ENCODE measurements at regions not wholly inside any gene's neighbourhood (a gene's known extent, or its start where the extent isn't known, plus 50 kb on each side); places are given as distances from the start of the nearest gene placed in this dataset.

GRCh38 chr1:58143972-58144697, 402.4 kb downstream of the OMA1 start:
- no peak for DNase-seq (ENCODE audit: low read depth)

DNA sequence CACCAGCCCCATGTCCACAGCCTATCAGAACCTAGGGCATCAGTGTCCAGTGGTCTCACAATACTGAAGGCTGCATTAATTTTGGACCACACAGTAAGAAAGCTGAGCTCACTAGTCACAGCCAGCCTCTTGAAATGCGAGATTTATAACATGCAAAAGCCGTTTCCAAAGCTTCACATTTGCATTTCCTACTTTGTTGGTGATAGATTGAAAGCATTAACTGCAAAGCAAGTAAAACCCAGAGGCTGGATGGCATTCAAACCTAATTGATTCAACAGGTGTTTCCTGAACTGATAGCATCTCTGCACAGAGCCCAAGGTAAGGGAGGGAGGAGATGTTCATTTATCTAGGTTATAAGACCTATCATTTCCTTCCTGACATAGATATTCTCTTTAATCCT, 410.1 kb downstream of the OMA1 start:
- DNase-seq (ENCODE audit: low read depth): no peak

- no peak for DNase-seq (ENCODE audit: low read depth)
Measured at GRCh38 chr1:58135821-58136321, 410.7 kb downstream of the OMA1 start.

- DNase-seq (ENCODE audit: low read depth): no peak
Measured at GRCh38 chr1:58133562-58133961, 413.0 kb downstream of the OMA1 start.

DNA sequence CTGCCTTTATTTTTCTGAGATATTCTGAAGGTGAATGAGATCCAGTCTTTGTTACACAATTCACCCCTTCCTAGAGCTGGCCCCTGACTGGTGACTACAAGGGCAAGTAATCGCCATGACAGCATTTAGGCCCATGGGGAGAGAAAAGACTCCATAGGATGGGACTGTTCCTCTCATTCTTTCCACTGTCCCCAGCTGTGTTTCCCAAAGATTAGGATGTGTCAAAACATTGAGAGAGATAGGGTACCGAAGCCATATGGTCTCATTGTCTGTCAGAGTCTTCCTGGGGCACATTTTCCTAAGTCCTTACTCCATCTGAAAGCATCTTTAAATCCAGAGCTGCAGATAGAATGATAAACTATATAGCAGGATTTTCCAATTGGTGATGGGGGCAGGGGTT, 423.5 kb downstream of the OMA1 start:
- DNase-seq (ENCODE audit: low read depth): no peak

GRCh38 chr1:58119971-58120370, 426.6 kb downstream of the OMA1 start:
- no peak for DNase-seq (ENCODE audit: low read depth)

- DNase-seq (ENCODE audit: low read depth): no peak
Measured at GRCh38 chr1:58116284-58116683, 430.2 kb downstream of the OMA1 start.

DNA sequence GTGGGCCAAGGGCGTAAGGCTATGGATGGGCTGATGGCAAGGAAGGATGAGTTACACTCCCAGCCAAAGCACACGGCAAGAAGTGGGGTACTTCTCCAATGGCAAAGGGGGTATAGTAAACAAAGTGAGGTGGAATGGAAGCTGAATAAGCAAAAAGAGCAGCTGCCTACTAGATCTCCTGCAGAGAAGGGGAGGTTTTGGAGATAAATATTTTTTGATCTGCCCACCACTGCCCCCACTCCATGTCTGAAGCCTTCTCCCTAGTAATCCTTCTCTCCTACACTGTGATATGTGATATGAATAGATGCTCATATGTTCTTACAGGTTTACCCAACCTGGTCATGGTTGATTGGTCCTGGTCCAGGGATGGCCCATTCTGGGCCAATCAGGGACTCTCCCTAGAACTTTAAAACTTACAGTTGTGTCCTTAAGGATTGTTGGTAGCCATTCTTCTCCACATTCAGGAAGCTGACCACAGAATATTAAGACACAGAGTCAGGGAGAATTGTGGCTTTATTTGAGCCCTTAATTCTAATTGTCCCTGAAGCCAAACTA, 436.8 kb downstream of the OMA1 start:
- DNase-seq (ENCODE audit: low read depth): no peak

GRCh38 chr1:58108783-58109182, 437.7 kb downstream of the OMA1 start:
- DNase-seq (ENCODE audit: low read depth): no peak

DNA sequence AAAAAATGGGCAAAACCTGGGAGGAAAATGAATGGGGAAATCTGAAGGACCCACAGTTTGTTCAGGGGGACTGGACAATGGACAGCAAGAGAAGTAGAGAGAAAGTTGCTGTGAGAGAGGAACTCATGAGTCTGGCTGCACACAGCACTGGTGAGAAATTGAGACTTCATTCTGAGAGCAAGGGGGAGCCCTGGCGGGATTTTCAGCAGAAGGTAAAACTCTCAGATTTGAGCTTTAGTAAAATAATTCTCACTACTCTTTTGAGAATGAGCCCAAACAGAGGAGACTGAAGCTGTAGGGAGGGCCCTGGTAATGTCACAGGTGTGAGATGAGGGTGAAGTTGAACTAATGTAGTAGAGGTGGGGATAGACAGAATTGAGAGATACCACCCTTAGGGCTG, 438.6 kb downstream of the OMA1 start:
- DNase-seq (ENCODE audit: low read depth): no peak

- DNase-seq (ENCODE audit: low read depth): no peak
Measured at GRCh38 chr1:58104960-58105359, 441.6 kb downstream of the OMA1 start.

DNA sequence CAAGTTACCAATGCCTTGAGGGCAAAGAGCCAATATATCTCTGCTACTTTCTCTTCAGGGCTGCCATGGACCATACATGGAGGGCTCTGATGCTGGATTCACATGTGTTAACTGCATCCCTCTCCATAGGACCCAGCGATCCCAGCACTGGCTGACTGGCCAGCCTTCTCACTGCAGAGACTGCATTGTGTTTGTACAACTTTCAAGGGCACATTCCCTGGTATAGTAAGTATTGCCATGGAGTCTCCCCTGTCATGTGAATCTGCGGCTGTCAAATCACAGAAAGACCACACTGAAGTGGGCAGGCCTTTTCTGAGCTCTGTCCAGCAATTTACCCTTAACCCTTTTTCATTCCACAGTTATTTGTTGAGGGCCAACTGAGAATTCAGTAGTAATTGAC, 449.8 kb downstream of the OMA1 start:
- DNase-seq (ENCODE audit: low read depth): no peak

- DNase-seq (ENCODE audit: low read depth): no peak
Measured at GRCh38 chr1:58095183-58095582, 451.3 kb downstream of the OMA1 start.

GRCh38 chr1:58094221-58094620, 452.3 kb downstream of the OMA1 start:
- DNase-seq (ENCODE audit: low read depth): no peak

- DNase-seq (ENCODE audit: low read depth): no peak
Measured at GRCh38 chr1:58090640-58091039, 455.9 kb downstream of the OMA1 start.

GRCh38 chr1:58089898-58090534, 456.5 kb downstream of the OMA1 start:
- no peak for DNase-seq (ENCODE audit: low read depth)

- no peak for DNase-seq (ENCODE audit: low read depth)
Measured at GRCh38 chr1:58084266-58084665, 462.3 kb downstream of the OMA1 start.

DNA sequence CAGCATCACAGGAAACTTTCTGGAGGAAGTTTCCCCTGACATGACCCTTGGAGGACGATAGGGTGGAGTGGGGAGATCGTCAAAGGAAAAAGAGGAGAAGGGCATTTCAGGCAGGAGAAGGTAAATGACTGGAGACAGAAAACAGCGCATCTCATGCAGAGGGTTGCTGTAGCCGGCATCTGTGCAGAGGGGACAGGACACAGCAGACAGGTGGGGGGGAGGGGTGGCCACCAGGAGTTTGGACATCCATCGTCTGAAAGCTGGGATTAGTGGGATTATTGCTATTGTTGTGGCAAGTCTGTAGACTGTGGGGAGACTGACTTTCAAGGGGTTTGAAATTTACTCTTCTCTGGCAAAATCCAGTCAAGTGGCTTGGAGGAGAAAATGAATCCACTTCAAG, 463.9 kb downstream of the OMA1 start:
- DNase-seq (ENCODE audit: low read depth): no peak

DNA sequence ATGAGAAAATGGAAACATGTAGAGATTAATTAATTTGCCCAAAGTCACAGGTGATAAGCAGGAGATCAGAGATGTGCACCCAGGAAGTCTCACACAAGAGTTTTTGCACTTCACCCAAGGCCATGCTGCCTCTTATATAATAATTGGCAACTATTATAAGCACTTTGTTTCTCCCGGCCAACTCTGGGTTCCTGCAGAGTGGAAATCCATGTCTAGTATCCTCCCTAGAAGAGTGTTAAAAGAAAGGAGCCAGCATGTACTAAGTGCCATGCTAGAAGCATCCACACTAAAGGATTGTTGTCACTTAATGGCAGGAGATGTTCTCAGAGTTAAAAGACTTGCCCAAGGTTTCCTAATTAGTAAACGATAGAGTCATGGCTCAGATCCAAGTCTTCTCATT, 470.3 kb downstream of the OMA1 start:
- DNase-seq (ENCODE audit: low read depth): no peak

DNA sequence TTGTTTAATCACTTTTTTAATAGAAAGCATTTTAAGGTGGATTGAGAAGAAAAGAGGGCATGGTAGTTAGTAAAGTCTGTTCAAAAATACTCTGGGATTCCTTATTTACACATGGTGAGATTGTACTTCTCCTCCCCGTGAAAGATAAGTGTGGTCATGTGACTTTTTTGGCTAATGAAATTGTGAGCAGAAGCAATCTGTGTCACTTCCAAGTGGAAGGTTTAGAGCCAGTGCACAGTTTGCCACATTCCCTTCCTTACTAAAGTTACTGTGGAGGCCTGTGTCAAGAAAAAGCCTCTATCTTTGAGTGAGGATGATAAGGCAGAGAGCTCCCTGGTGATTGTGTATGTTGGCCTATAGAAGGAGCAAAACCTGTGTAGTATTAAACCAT, 471.3 kb downstream of the OMA1 start:
- no peak for DNase-seq (ENCODE audit: low read depth)

DNA sequence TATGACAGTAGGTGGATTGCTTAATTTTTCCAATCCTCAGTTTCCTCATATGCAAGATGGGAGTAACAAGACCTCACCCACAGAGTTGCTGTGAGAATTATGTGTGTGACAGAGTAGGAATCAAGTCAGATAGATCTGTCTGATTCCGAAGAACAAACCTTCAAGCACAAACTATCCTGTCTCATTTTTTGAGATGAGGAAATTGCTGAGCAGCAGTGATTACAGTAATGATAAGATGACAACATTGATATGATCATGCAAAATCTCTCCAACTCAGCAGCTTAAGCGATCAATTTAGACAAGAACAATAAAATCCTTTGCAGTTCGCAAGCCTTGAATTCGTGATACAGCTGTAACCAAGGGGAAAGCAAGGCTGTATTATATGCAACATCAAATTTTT, 474.1 kb downstream of the OMA1 start:
- DNase-seq (ENCODE audit: low read depth): no peak

- no peak for DNase-seq (ENCODE audit: low read depth)
Measured at GRCh38 chr1:58067082-58067481, 479.4 kb downstream of the OMA1 start.

- no peak for DNase-seq (ENCODE audit: low read depth)
Measured at GRCh38 chr1:58065520-58065919, 481.0 kb downstream of the OMA1 start.
